GM23248 (cell line): ENCODE measurements at regions not wholly inside any gene's neighbourhood (a gene's known extent, or its start where the extent isn't known, plus 50 kb on each side); places are given as distances from the start of the nearest gene placed in this dataset.

Experiments used
- DNase-seq: peaks from one replicate; pipeline ENCODE4 v3.0.0-alpha.2; 2015
- H2AFZ ChIP-seq: fragments of 200-600 bp; sonication (generic); 2 replicates; pipeline ENCODE4 v1.6.1; 2016; ENCODE audit warnings: antibody characterized with exemption
- H3F3A ChIP-seq: fragments of 200-600 bp; sonication (generic); 2 replicates; pipeline ENCODE4 v1.6.1; 2016; ENCODE audit warnings: mild to moderate bottlenecking, antibody characterized with exemption, mixed run types; ENCODE audit not compliant: insufficient read depth
- H3K27ac ChIP-seq: fragments of 200-600 bp; sonication (generic); 2 replicates; pipeline ENCODE4 v1.5.1; 2016; ENCODE audit warnings: mild to moderate bottlenecking
- H3K27me3 ChIP-seq: fragments of 200-600 bp; sonication (generic); replicated peaks from 2 replicates; pipeline ENCODE4 v1.6.1; 2016; ENCODE audit warnings: mild to moderate bottlenecking; ENCODE audit not compliant: insufficient read depth
- H3K36me3 ChIP-seq: fragments of 200-600 bp; sonication (generic); 2 replicates; pipeline ENCODE4 v1.6.1; 2016; ENCODE audit warnings: low read depth, mild to moderate bottlenecking
- H3K4me1 ChIP-seq: fragments of 200-600 bp; sonication (generic); 2 replicates; pipeline ENCODE4 v1.6.1; 2016; ENCODE audit warnings: mild to moderate bottlenecking; ENCODE audit not compliant: insufficient read depth
- H3K4me2 ChIP-seq: fragments of 200-600 bp; sonication (generic); one replicate; pipeline ENCODE4 v1.6.1; 2016; ENCODE audit warnings: mild to moderate bottlenecking; ENCODE audit not compliant: unreplicated experiment
- H3K4me3 ChIP-seq: fragments of 200-600 bp; sonication (generic); 2 replicates; pipeline ENCODE4 v1.5.1; 2016; ENCODE audit warnings: mild to moderate bottlenecking
- H3K79me2 ChIP-seq: fragments of 200-600 bp; sonication (generic); 2 replicates; pipeline ENCODE4 v1.6.1; 2016; ENCODE audit warnings: mild to moderate bottlenecking; ENCODE audit not compliant: insufficient read depth
- H3K9ac ChIP-seq: fragments of 200-600 bp; sonication (generic); 2 replicates; pipeline ENCODE4 v1.6.1; 2016; ENCODE audit warnings: mild to moderate bottlenecking
- H3K9me2 ChIP-seq: fragments of 200-600 bp; sonication (generic); 2 replicates; pipeline ENCODE4 v1.6.1; 2016; ENCODE audit warnings: mixed run types, mild to moderate bottlenecking, moderate library complexity; ENCODE audit not compliant: insufficient read depth
- H3K9me3 ChIP-seq: fragments of 200-600 bp; sonication (generic); one replicate; pipeline ENCODE4 v1.6.1; 2017; ENCODE audit warnings: low read depth
- H4K20me1 ChIP-seq: fragments of 200-600 bp; sonication (generic); 2 replicates; pipeline ENCODE4 v1.6.0; 2016; ENCODE audit not compliant: insufficient read depth
- EZH2 ChIP-seq: fragments of 200-600 bp; sonication (generic); IDR thresholded peaks from 2 replicates; pipeline ENCODE4 v1.6.1; 2018; ENCODE audit warnings: antibody characterized with exemption, mild to moderate bottlenecking; ENCODE audit not compliant: insufficient read depth, poor library complexity, severe bottlenecking
- EZH2phosphoT487 ChIP-seq: fragments of 200-600 bp; sonication (generic); IDR thresholded peaks from 2 replicates; pipeline ENCODE4 v1.6.1; 2018; ENCODE audit warnings: antibody characterized with exemption, moderate library complexity, mild to moderate bottlenecking, low read depth; ENCODE audit not compliant: insufficient read depth
- WGBS, 2 experiments: methylation state at CpG; one replicate each; pipeline ENCODE4 v1.1.6; 2015 to 2017; ENCODE audit warnings: low lambda C conversion rate in 2 of 2, low coverage in 1 of 2; ENCODE audit errors: missing lambda C conversion rate in 2 of 2; 5-methylcytosine and 5-hydroxymethylcytosine counted together
- in situ Hi-C: fragments of 300-500 bp; cut with MboI; formaldehyde crosslinking; loops from 2 replicates; pipeline ENCODE4 v1.15.0; 2020

GRCh38 chr2:173511942-173512341 is 157.3 kb downstream of the CDCA7 start:
- H3K27ac ChIP-seq = no peak overlapping the region
- no peaks in the 10 kb centered on the region for H3K9me2 ChIP-seq
- H3K4me2 ChIP-seq = no peak overlapping the region
- H4K20me1 ChIP-seq = no peaks in the 10 kb centered on the region
- peaks cover 42% of the 10 kb centered on the region for H3K27me3 ChIP-seq
- no peaks in the 10 kb centered on the region for H3K9me3 ChIP-seq
- H3F3A ChIP-seq = no peaks in the 10 kb centered on the region
- WGBS, 2 experiments = 84 to 94% methylated on average over 1 of the region's 1 CpG
- TF ChIP-seq EZH2 (no peak), EZH2phosphoT487 (no peak)
- H2AFZ ChIP-seq = no peak overlapping the region
- H3K4me1 ChIP-seq = no peaks in the 10 kb centered on the region
- in situ Hi-C loops = no loop called here
- no peaks in the 10 kb centered on the region for H3K36me3 ChIP-seq
- DNase-seq = no peak
- H3K4me3 ChIP-seq = no peak overlapping the region
- H3K79me2 ChIP-seq = no peaks in the 10 kb centered on the region
- H3K9ac ChIP-seq = no peak overlapping the region

GRCh38 chr2:173513107-173513727 is 158.5 kb downstream of the CDCA7 start:
- Histone ChIP-seq H3K27me3 (peaks cover 42% of the 10 kb centered on the region), H3K4me2 (no peak overlapping the region), H3K9ac (no peak overlapping the region), H2AFZ (no peak overlapping the region), H3F3A (no peaks in the 10 kb centered on the region), H3K4me1 (no peaks in the 10 kb centered on the region), H3K4me3 (no peak overlapping the region), H3K9me2 (no peaks in the 10 kb centered on the region), H3K36me3 (no peaks in the 10 kb centered on the region), H3K79me2 (no peaks in the 10 kb centered on the region), H3K9me3 (no peaks in the 10 kb centered on the region), H4K20me1 (no peaks in the 10 kb centered on the region), H3K27ac (no peak overlapping the region)
- DNase-seq = no peak
- WGBS, 2 experiments = 32 to 34% methylated on average over 8 of the region's 8 CpGs
- in situ Hi-C loops = no loop called here
- TF ChIP-seq EZH2phosphoT487 (no peak), EZH2 (no peak)

- no peaks in the 10 kb centered on the region for H4K20me1 ChIP-seq
- H3K9ac ChIP-seq = no peak overlapping the region
- no peak overlapping the region for H2AFZ ChIP-seq
- TF ChIP-seq EZH2phosphoT487 (no peak), EZH2 (no peak)
- no peaks in the 10 kb centered on the region for H3F3A ChIP-seq
- WGBS, 2 experiments = 65 to 76% methylated on average over 2 of the region's 2 CpGs
- no peaks in the 10 kb centered on the region for H3K9me3 ChIP-seq
- H3K79me2 ChIP-seq = no peaks in the 10 kb centered on the region
- H3K27me3 ChIP-seq = peaks cover 25% of the 10 kb centered on the region
- no peak for DNase-seq
- H3K4me3 ChIP-seq = no peak overlapping the region
- 0 out of 2 replicates have a peak, but pooled peaks cover 4% of the 10 kb centered on the region for H3K4me1 ChIP-seq
- no peak overlapping the region for H3K27ac ChIP-seq
- H3K9me2 ChIP-seq = no peaks in the 10 kb centered on the region
- H3K4me2 ChIP-seq = no peak overlapping the region
- in situ Hi-C loops = no loop called here
- no peaks in the 10 kb centered on the region for H3K36me3 ChIP-seq
Measured at GRCh38 chr2:173520918-173521317, 166.2 kb downstream of the CDCA7 start.

GRCh38 chr2:173521450-173522192 is 166.9 kb downstream of the CDCA7 start:
- Histone ChIP-seq H3K4me2 (no peak overlapping the region), H3F3A (no peaks in the 10 kb centered on the region), H4K20me1 (no peaks in the 10 kb centered on the region), H2AFZ (no peak overlapping the region), H3K79me2 (no peaks in the 10 kb centered on the region), H3K9me2 (no peaks in the 10 kb centered on the region), H3K27ac (no peak overlapping the region), H3K9ac (no peak overlapping the region), H3K4me1 (0 out of 2 replicates have a peak, but pooled peaks cover 4% of the 10 kb centered on the region), H3K9me3 (no peaks in the 10 kb centered on the region), H3K27me3 (peaks cover 25% of the 10 kb centered on the region), H3K36me3 (no peaks in the 10 kb centered on the region), H3K4me3 (no peak overlapping the region)
- in situ Hi-C loops = no loop called here
- no peak for TF ChIP-seq EZH2
- no peak for TF ChIP-seq EZH2phosphoT487
- no peak for DNase-seq
- WGBS, 2 experiments = 65 to 67% methylated on average over 4 of the region's 4 CpGs
